ENCODE measurements at regions not wholly inside any gene's neighbourhood (a gene's known extent, or its start where the extent isn't known, plus 50 kb on each side); places are given as distances from the start of the nearest gene placed in this dataset.

- DNase-seq, result no peak
Observed at GRCh38 chr13:39859898-39860297, 204.4 kb downstream of the COG6 start.

GRCh38 chr13:39862900-39863299, 207.4 kb downstream of the COG6 start:
- no peak for DNase-seq

- no peak for DNase-seq
Observed at GRCh38 chr13:39864221-39864620, 208.8 kb downstream of the COG6 start.

GRCh38 chr13:39866722-39867121, 211.3 kb downstream of the COG6 start:
- no peak for DNase-seq

- DNase-seq, result no peak
Observed at GRCh38 chr13:39867807-39868206, 212.3 kb downstream of the COG6 start.

GRCh38 chr13:39870197-39870747, 214.8 kb downstream of the COG6 start:
- peak; percentile 93 for DNase-seq

GRCh38 chr13:39874331-39875053, 219.0 kb downstream of the COG6 start:
- DNase-seq, result peak; percentile 81

- DNase-seq, result peak; percentile 57
Observed at GRCh38 chr13:39875111-39875987, 219.9 kb downstream of the COG6 start.

GRCh38 chr13:39876258-39876657, 220.8 kb downstream of the COG6 start:
- DNase-seq, result no peak

GRCh38 chr13:39877134-39877533, 221.7 kb downstream of the COG6 start:
- no peak for DNase-seq

GRCh38 chr13:39879286-39880035, 224.0 kb downstream of the COG6 start:
- no peak for DNase-seq

GRCh38 chr13:39881383-39881782, 225.9 kb downstream of the COG6 start:
- no peak for DNase-seq

GRCh38 chr13:39881887-39882286, 226.4 kb downstream of the COG6 start:
- DNase-seq, result no peak

GRCh38 chr13:39884166-39884565, 228.7 kb downstream of the COG6 start:
- no peak for DNase-seq

GRCh38 chr13:39886336-39886735, 230.9 kb downstream of the COG6 start:
- no peak for DNase-seq

- no peak for DNase-seq
Observed at GRCh38 chr13:39887387-39887786, 231.9 kb downstream of the COG6 start.

GRCh38 chr13:39888865-39889810, 233.7 kb downstream of the COG6 start:
- DNase-seq, result no peak

GRCh38 chr13:39890537-39890936, 235.1 kb downstream of the COG6 start:
- DNase-seq, result no peak

- DNase-seq, result no peak
Observed at GRCh38 chr13:39892721-39893685, 237.5 kb downstream of the COG6 start.

GRCh38 chr13:39893808-39894207, 238.3 kb downstream of the COG6 start:
- no peak for DNase-seq

GRCh38 chr13:39894586-39894985, 239.1 kb downstream of the COG6 start:
- no peak for DNase-seq

Measured in NCI-H446 treated with DMSO at 0.1 percent for 48 hours (cell line).